GM13977 (cell line): ENCODE measurements at regions not wholly inside any gene's neighbourhood (a gene's known extent, or its start where the extent isn't known, plus 50 kb on each side); places are given as distances from the start of the nearest gene placed in this dataset.

Experiments used
- DNase-seq: peaks from one replicate; pipeline ENCODE4 v3.0.0; 2012; ENCODE audit warnings: low spot score
- in situ Hi-C: fragments of 300-500 bp; cut with MboI; formaldehyde crosslinking; loops from one replicate; pipeline ENCODE4 v1.12.0; 2022; ENCODE audit warnings: low sequenced_read_pairs, low pct_unique_long_range_greater_than_20kb, mixed read lengths, inconsistent platforms; ENCODE audit not compliant: unreplicated experiment
- TF ChIP-seq, protein P1 (sequence below): IDR thresholded peaks from 2 replicates; pipeline ENCODE4 v1.5.1; 2012; ENCODE audit warnings: mild to moderate bottlenecking, control low read depth; ENCODE audit not compliant: insufficient read depth; ENCODE audit errors: extremely low read depth, missing control alignments

DNA sequence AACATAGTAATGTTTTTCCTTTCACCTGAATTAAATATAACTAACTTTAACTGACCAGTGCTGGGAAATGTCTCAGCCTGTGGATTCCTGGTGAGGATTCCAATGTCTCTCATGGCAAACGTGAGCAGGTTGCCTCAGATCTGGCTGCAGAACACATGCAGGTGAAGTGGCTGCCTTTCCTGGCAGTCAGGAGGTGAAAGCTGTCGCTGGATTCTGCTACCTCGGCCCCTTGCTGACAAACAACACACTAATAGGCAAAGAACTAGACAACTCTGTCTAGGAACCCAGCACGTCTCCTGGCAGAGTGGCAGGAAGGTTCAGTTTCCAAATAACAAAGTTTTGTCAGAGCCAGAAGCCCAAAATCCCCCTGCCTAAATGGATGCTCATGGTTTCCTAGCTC is 400.8 kb upstream of the PPP2R3A start:
- in situ Hi-C loops, result no loop called here
- TF ChIP-seq, protein P1, sequence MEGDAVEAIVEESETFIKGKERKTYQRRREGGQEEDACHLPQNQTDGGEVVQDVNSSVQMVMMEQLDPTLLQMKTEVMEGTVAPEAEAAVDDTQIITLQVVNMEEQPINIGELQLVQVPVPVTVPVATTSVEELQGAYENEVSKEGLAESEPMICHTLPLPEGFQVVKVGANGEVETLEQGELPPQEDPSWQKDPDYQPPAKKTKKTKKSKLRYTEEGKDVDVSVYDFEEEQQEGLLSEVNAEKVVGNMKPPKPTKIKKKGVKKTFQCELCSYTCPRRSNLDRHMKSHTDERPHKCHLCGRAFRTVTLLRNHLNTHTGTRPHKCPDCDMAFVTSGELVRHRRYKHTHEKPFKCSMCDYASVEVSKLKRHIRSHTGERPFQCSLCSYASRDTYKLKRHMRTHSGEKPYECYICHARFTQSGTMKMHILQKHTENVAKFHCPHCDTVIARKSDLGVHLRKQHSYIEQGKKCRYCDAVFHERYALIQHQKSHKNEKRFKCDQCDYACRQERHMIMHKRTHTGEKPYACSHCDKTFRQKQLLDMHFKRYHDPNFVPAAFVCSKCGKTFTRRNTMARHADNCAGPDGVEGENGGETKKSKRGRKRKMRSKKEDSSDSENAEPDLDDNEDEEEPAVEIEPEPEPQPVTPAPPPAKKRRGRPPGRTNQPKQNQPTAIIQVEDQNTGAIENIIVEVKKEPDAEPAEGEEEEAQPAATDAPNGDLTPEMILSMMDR, result no peak
- no peak for DNase-seq

DNA sequence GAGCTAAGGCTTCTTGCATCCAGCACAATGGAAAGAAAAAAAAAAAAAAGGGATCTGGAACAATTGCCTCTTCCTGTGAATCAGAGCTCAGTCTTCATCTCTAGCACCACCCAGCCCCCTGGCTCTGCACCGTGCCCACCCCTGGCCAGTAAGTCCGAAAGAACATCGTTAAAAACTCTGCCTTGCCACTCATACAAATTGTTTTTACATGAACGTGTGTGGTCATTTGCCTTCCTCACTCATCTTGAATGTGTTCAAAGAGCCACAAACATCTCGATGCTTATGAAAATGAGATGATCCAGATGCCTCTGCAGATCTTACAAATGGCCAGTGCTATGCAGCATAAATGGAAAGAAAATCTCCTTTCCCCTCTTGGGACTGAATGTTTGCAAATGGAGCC is 400.0 kb upstream of the PPP2R3A start:
- TF ChIP-seq, protein P1, result no peak
- DNase-seq, result no peak
- in situ Hi-C loops, result no loop called here

DNA sequence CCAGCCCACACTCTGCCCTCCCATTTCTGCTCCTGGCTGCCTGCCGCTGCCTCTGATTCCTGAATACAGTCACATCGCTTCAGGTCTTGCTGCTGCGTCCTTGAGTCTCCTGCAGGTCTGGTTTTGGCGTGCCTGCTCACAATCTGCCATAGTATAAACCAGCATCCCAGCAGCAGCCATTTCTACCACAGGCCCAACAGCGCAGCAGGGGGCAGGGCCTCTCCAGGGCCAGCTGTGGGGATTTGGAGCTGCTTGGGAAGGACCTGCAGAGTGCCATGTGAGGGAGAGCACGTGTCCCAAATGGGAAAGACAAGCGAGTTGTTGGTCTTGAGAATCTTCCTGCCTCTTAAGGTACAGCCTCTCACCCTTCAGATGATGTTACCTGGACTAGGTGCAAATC is 398.3 kb upstream of the PPP2R3A start:
- in situ Hi-C loops, result no loop called here
- TF ChIP-seq, protein P1, result no peak
- DNase-seq, result no peak

DNA sequence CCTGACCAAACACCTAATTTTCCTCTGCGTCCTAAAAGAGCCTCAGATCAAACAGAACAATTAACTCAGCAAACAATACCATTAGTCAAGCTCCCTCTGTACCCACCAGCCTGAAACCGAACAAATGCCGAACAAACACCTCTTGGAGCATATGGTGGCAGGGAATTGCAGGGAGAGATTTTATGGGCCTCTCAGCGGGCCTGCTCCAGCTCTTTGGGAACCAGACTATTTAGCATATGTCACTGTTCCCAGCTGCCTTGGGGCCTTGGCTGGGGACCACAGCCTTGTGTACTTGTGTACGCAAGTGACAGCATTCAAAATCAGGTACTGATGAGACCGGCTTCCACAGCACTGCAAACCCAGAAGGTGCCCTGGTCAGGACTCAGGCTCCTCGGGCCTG is 388.8 kb upstream of the PPP2R3A start:
- in situ Hi-C loops, result no loop called here
- DNase-seq, result no peak

DNA sequence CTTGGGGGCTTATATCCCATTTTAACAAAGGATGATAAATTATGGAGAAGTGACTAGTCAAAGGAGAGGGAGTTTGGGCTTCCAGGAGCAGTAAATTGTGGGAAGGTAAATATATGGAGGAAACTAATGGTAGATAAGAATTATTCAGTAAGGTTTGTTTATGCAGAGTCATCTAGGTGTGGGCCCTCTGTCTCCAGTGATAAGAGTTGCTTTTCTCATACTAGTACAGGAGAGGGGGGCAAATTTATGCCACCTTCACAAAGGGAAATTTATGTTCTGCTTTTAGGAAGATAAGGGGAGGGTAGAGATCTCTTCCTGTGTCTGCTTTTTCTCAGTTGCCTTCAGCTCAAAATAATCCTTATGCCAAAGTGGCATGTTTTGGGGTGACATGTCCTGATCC is 383.7 kb upstream of the PPP2R3A start:
- no peak for DNase-seq
- in situ Hi-C loops, result no loop called here
- TF ChIP-seq, protein P1, result no peak

More for the DNA sequence above, 388.8 kb upstream of the PPP2R3A start:
- TF ChIP-seq, protein P1, result no peak

DNA sequence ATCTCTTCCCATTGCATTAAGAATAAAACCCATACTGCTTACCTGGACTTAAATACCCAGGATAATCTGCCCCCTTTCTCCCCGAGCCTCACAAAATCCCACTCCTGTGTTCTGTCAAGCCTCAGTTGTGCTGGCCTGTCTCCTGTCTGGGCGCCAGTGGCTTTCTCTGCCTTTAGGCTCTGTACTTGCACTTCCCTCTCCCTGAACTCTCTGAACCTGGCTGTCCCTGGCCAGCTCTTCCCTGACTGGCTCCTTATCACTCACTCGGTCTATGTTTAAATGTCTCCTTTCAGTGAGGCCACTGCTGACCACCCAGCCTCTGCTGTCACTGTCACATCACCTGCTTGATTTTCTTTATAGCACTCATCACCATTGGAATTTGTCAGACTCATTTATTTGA is 382.7 kb upstream of the PPP2R3A start:
- TF ChIP-seq, protein P1, result no peak
- no peak for DNase-seq
- in situ Hi-C loops, result no loop called here

DNA sequence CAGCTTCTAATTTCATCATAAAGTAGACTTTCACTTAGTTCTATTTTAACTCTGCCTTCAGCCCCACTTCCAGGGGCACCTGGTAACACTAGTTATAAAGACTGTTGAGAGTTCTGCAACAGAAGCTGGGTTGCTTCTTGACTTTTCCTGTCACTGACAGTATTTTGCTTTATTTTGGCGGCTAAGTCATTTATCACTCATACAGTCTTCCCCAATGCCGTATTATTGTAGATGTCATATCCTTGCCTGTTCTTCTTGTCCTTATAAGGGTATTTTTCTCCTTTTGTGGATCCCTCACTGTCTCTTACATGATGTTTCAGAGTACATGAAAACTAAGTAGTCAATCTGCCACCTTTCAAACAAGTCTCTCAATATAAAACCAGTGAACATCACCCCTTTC is 369.0 kb upstream of the PPP2R3A start:
- in situ Hi-C loops, result no loop called here
- DNase-seq, result no peak
- TF ChIP-seq, protein P1, result no peak
